ENCODE measurements at regions not wholly inside any gene's neighbourhood (a gene's known extent, or its start where the extent isn't known, plus 50 kb on each side); places are given as distances from the start of the nearest gene placed in this dataset.

DNA sequence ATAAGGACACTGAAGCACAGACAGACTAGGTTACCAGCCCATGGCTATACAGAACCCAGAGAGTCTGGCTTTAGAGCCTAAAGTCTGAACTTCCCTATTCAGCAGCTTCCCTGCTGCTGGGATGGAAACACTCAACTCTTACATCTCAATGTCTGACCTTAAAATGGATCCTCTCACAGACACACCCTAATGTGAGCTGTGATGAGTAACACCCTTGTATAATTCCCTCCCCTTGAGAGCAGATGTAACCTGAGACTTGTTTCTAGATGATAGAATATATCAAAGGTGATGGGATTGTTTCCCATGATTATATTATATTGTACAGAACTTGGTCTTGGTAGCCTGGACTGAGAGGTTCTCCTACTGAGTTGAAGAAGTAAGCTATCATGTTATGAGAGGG lies 577.1 kb upstream of the KLHL29 start:
- DNase-seq (ENCODE audit: low read depth, low spot score): no peak

DNA sequence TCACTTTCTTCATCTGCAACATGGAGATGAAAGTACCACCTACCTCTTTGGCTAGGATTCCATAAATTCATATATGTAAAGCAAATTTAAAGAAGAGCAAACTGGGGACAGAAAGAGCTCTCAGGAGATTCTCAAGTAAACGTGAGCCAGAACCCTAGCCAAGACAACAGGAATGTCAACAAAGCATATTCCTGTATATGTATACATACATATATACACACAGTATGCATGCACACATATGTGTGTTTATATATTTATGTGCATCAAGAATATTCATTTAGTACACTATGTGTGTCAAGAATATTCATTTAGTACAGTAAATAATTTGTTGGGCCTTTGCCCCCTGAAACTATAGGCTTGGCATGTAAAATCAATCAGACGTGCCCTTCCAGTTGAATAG lies 574.4 kb upstream of the KLHL29 start:
- no peak for DNase-seq (ENCODE audit: low read depth, low spot score)

DNA sequence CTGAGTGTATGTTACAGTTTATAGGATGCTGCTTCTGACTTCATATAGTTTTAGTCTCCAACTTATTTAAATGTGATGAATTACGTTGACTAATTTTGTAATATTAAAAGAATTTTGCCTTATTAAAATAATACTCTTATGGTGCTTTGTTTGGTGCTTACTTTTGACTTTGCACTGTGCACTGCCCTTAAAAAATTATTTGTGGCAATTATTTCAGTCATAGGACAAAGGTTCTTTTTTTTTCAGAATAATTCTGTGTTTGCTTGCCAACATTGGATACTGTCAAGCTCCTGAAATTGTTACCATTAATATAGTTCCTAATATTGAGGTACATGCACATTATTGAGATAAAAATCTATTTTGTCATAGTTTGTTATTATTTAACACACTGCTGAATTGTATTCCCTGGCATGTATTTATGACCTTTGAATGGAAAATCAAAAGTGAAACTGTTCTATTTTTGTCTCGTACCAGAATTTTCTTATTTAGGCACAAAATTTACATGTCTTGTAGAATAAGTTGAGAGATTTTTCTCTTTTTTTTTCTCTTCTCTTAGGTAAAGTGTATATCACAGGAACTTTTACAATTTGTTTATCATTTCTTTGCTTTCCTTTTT lies 572.8 kb upstream of the KLHL29 start:
- DNase-seq (ENCODE audit: low read depth, low spot score): no peak

DNA sequence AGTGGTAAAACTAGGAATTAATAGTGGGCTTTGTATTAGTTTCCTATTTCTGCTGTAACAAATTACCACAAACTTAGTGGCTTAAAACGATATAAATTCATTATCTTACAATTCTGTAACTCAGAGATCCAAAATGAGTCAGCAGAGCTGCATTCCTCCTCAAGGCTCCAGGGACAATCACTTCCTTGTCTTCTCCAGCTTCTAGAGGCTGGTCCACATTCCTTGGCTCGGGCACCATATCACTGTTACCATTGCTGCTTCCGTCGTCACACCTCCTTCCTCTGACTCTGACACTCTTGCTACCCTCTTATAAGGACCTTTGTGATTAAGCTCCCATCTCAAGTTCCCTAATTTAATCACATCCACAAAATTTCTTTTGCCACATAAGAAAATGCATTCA lies 567.8 kb upstream of the KLHL29 start:
- DNase-seq (ENCODE audit: low read depth, low spot score): no peak

DNA sequence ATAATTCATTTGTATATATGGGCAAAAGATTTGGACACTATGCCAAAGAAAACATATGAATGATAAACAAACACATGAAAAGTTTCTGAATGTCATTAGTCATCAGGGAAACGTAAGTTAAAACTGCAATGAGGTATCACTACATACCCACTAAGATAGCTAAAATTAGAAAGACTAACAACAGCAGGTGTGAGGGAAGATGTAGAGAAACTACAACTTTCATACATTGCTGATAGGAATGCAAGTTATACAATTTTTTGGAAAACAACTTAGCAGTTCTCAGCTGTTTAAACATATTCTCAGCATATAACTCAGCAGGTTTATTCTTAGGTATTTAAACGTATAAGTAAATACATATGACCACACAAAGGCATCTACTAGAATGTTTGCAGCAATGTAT lies 563.5 kb upstream of the KLHL29 start:
- DNase-seq (ENCODE audit: low read depth, low spot score): no peak

DNA sequence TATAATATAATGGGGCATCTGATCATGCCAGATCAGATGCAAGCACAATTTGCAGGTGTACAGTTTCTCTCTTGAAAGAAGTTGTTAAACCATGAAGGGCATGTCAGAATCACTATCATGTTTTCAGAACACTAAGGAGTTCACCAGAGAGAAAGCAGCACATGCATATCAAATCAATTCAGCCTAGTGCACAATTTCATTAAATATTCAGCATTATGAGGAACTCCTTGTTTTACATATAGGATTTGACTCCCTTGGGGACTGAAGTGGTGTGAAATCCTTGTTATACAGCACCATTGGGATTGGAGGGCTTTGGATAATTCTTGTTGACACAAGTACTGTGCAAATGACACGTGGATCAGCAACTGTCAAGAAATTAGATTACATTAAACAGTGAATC lies 562.1 kb upstream of the KLHL29 start:
- no peak for DNase-seq (ENCODE audit: low read depth, low spot score)

DNA sequence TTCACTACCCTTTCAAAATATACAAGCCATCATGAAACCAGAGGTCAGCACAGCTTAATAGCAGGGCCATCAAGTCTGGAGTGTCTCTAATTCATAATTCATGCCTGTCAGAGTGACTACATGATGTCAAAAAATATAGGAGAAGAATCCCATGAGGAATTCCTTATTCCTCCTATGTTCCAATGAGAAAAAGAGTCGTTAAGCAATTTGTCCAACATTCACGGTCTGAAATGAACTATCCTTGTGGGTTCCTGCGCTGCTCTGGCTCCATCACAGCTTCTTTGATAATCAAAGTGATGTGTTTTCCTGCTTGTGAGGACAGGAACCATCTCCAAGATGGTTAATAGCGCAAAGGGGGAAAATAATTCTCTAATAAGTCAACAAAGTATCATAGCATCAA lies 560.4 kb upstream of the KLHL29 start:
- no peak for DNase-seq (ENCODE audit: low read depth, low spot score)

DNA sequence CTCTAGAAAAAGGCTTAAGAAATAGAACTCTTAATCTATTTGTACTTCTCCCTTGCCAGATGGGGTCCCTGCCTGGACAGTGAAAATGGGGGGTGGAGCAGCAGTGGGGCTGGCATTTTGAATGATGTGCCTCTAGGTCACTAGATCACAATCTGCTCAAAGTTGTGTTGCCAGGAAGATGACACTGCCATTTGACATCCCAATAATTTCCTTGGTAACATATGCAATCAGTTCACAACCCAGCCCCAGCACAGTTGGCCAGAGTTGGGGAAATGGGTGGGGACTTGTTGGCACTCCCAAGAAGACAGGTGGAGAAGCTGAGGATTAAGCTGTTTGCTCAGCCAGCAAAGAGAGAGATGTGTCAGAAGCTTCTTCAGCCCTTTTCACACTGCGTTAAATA lies 558.3 kb upstream of the KLHL29 start:
- no peak for DNase-seq (ENCODE audit: low read depth, low spot score)

DNA sequence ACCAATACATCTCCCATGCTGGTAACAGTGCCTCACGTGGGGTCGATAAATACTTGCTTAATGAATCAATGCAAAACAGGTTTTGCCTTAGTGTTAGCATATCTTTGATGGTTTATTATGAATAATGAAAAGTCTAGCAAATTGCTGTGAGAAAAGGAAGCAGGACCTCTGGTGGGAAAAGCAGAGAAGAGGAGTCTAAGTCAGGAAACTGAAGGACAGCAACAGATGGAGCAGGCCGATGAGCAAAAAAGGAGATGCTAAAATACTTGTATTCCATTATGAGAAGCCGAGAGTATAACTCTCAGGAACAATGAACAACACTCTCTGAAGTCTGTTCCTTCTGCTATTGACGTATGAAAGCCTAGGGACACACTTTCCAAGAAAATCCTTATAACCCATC lies 555.2 kb upstream of the KLHL29 start:
- no peak for DNase-seq (ENCODE audit: low read depth, low spot score)

DNA sequence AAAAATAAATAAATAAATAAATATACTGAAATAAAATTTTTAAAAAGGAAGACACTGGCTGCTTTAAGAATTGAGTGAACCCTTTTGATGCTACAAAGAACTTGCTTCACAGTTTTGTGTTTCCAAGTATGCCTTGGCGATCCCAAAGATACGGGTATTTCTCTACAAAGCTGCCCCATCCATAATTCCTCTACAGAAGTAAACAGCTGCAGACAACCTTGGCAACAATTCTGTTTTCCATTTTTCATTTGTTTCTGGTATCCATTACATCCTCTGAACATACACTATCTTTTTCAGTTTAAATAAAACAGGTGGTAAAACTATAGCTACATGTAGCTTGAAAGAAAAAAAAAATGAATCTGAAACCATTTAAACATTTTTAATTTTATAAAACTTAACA lies 552.8 kb upstream of the KLHL29 start:
- DNase-seq (ENCODE audit: low read depth, low spot score): no peak

DNA sequence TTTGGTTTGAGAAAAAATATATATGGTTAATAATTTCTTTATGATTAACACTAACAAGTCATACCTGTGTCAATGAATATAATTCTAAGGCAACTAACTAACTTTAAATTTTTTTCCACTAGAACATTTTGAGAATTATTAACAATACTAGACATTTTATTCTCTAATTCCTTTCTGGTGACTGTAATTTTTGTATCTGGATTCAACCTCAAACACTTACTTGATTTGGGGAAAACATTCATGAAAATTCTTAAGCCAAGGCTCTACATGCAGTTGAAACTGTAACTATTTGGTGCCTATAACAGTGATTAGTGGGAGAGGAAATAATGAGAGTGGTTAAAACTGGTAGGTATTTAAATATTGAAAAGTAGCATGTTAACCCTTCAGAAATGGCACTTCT lies 546.5 kb upstream of the KLHL29 start:
- no peak for DNase-seq (ENCODE audit: low read depth, low spot score)

DNA sequence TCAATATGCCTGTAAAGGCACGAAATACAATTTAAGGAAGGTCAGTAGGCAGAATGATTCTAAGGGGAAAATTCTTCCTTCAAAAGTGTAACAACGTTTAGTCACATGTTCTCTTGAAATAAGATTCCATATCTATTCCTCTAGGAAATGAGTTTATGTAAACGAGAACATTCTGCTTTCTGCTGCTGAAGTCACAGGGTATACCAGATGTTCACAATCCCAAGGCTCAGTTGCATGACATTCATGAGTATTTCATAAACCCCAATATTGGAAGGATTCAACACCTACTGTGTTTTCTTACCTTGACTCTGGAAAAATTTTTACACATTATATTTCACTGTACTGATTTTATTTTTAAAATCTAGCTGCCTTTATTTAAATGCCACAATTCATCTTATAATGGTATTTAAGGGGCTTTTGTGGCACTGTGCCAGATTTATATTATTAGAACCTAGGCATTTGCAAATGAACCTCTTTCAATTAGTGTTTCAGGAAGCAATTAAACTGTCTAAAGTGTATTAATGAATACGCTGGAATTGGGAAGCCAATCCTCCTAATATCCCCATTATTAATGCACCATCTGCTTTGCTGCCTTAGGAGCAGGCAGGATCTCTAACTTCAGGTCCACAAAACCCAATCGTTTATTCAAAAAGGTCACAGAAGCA lies 542.6 kb upstream of the KLHL29 start:
- no peak for DNase-seq (ENCODE audit: low read depth, low spot score)

DNA sequence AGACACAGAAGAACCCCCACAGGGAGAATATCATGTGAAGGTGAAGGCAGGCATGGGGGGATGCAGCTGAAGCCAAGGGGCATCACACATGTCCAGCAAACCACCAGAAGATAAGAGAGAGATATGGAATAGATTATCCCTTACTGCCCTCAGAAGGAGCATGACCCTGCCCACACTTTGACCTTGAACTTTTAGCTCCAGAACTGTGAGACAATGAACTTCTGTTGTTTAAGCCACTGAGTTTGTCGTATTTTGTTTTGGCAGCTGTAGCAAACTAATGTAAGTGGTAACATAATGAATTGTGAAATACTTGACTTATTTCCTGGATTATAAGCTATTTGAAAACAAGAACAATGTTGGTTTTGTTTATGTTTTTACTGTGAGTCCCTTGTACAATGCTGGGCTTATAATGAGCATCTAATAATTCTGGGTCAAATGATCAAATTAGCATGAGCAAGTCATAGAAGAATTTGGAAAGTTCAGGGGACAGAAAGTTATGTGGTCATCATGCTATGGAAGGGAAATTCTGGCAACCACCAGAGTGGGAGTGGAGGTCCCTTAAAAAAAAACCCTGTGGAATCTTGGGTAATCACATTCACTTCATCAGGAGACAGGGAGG lies 541.0 kb upstream of the KLHL29 start:
- DNase-seq (ENCODE audit: low read depth, low spot score): no peak

DNA sequence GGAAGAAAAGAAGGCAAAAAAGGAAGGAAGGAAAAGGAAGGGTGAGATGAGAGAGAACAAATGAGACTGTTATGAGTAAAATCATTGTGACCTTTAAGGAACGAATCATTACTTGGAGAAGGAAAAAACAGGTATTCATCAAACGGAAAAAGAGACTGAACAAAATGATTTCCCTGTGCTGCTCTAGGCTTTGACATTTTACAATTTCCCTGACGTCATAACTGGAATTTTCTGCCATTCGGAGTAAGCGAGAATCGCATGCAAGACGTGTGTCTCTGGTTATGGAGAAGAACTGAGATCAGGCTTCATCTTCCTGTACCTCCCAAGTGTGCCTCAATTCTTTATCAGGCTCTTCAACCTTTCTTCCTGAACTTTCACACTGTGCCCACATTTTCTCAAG lies 534.7 kb upstream of the KLHL29 start:
- no peak for DNase-seq (ENCODE audit: low read depth, low spot score)

DNA sequence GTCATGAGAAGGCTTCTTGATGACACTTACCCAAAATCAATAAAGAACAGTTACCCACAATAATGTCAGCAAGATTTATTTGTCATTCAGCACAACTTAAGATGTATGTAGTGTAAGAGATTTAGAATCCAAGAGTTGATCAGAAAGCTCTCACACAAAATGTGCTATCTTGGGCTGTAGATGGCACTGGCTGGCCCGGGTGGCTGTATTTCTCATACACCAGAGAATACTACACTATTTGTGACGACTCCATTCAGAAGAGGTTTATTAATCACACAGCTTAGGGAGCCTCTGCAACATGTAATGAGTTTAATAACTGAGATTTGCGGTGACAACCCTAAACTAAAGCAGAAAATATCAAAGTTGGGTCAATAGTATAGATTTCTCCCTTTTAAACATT lies 530.4 kb upstream of the KLHL29 start:
- no peak for DNase-seq (ENCODE audit: low read depth, low spot score)

DNA sequence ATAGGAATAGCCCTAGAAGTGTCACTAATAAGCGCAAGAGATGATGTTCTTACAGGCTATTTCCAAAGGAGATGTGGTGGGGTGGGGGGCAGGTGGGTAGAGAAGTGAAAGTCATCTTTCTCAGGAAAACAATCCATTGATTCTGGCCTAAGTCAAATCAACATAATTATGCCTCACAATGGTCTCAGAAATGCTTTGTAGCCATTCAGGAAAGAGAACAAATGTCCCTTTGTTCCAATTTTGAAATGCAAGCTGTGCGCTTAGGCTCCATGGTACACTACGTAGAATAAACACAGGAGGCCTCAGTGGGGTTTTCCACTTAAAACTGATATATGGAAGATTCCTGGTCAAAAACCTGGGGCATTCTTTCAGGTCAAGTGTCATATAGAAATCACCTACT lies 529.9 kb upstream of the KLHL29 start:
- no peak for DNase-seq (ENCODE audit: low read depth, low spot score)

DNA sequence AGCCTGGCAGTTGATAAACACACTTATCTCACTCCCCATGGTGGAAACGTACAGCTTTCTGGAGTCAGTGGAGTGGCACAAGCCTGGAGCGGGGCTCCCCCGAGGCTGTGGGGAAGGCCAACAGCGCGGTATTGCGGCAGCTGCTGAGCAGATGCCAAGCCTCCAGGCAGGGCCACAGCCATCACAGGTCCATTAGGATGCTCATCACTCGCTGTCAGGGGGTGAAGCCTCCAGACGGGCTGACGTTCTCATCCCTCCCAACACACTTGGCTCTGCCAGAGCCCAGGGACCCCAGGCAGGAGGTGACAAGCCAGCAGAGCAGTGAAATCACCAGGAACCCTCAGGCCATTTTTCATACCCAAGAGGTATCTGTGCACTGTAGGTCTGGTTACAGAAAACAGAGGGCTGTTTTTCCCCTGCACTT lies 529.2 kb upstream of the KLHL29 start:
- peak; percentile 38 for DNase-seq (ENCODE audit: low read depth, low spot score)

DNA sequence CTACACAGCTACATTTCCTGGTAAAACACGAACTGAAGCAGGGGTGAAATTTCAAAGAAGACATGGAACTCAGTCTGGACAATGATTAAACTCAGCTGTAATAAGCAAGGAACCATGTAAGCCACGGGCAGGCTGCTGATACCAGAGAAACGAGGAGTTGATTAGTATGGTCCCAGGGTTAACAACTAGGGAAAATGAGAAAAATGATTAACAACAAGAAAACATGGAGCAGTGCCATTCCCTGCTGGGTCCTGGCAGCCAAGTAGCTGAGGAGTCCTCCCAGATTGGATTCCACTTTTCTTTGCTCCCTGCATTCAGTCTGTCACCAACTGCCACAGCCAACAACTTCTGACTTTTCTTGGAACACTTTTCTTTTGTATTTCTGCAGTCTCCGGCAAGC lies 517.0 kb upstream of the KLHL29 start:
- DNase-seq (ENCODE audit: low read depth, low spot score): no peak

DNA sequence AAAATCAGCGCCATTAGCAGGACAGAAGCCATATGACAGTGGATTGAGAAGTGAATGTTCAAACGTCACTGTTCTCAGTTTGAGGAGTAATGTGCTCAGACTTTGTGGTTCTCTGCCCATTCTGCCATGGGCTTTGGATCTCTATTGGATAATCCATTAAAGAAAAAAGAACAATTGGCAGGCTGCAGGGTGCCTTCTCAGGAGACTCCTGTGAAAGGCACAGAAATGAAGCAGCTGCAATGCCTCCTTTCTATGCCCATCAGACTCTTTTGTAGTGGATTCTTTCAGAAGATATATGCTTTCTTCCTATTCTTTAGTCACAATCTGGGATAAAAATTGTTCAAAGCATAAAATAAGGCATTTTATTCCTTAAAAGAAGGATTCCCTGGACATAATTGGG lies 506.9 kb upstream of the KLHL29 start:
- no peak for DNase-seq (ENCODE audit: low read depth, low spot score)

DNA sequence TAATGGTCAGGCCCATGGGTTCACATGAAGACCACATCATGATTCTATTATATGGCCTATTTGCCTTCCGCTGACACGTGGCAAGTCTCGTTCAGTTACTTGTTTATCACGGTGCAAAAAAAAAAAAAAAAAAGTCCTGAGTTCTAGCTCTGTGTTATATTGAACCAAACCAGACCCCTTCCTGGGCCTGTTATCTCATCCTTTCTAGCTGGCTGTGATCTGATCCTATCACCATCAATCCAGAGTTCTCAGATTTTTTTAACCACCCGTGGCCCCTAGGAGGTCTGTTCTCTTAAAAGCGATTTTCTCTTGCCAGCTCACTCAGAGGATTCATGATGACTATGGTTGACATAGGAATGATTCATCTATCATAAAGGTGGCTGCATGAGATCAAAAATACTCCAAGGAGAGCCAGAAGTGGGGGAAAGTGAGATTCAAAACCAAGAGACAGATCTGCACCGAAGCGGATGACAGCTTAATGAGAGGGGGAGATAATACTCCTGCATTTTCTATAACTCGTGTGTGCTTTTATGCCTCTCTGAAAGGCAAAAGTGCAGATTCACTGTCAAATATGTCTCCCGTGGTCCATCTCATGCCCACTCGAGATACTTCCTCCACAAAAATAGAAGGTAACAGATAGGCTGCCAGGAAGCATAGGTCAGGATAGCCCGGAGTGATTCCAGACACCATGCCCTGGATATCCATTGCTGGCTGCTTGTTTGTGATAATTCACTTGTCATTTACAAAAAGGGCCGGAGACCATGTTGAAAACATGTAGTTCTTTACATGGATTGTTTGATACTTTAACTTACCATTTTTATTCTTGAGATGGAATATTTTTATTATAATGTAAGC lies 505.7 kb upstream of the KLHL29 start:
- peak; percentile 29 for DNase-seq (ENCODE audit: low read depth, low spot score)

DNA sequence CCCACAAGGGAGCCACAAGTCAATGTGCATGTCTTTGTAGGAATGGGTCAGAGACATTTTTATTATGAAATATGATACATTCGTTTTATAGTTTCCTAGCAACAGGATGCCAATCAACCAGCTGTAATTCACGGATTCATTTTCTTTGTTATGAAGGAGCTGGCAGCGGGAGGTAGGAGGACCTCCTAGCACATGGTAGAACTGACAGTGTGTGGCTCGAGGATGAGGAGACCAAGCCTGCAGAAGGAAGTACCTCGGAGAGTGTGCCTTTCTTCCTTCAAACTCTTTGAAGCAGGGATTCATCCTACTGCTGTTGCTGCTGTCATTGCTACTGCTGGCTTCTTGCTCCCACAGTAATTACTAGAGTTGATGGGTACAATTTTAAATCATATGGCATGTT lies 504.8 kb upstream of the KLHL29 start:
- no peak for DNase-seq (ENCODE audit: low read depth, low spot score)

DNA sequence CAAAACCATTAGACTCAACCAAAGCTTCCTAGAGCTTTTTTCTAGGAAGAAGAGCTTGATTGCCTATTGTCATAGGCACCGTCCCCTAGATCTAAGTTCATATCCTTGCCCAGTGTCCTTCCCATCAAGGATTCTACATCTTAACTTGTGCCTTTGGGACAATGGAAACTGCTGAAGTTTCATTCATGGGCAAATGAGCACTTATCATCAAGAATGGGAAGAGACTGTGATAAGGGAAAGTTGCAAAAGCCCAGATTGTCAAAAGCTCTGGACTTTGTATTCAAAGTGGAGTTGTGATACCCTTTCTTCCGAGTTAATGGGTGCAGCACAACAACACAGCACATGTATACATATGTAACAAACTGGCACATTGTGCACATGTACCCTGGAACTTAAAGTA lies 503.0 kb upstream of the KLHL29 start:
- no peak for DNase-seq (ENCODE audit: low read depth, low spot score)

DNA sequence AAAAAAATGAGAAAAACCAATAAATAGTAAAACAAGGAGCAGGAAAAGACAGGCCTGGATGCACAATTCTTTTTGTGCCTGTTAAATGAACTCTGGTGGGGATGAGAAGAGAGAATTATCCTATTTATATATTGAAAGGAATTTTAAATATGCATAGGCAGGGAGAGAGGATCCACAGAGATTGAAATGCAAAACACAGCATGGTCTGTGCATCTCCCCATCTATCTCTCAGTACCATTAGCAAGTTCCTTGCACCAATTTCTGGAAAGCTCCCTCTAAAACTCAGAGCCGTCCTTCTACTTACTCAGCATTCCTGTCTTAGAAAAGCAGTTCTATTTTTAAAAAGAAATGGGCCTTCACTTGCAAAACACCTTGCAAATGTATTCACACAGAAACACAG lies 502.3 kb upstream of the KLHL29 start:
- DNase-seq (ENCODE audit: low read depth, low spot score): no peak

Measured in ELF-1 (cell line).